Renal cortical epithelial cell (primary cell): ENCODE measurements at regions not wholly inside any gene's neighbourhood (a gene's known extent, or its start where the extent isn't known, plus 50 kb on each side); places are given as distances from the start of the nearest gene placed in this dataset.
"Not testable (repeated sequence)": the region's sequence is repeated elsewhere in the genome, so short reads cannot be mapped to it uniquely, and the experiment has no call there.

Source experiments
- DNase-seq: peaks from one replicate; pipeline ENCODE4 v3.0.0-alpha.2; 2011; ENCODE audit warnings: low read depth

GRCh38 chr12:93978553-93978952 lies 169.8 kb upstream of the PLXNC1 start:
- peak; percentile 89 for DNase-seq

DNA sequence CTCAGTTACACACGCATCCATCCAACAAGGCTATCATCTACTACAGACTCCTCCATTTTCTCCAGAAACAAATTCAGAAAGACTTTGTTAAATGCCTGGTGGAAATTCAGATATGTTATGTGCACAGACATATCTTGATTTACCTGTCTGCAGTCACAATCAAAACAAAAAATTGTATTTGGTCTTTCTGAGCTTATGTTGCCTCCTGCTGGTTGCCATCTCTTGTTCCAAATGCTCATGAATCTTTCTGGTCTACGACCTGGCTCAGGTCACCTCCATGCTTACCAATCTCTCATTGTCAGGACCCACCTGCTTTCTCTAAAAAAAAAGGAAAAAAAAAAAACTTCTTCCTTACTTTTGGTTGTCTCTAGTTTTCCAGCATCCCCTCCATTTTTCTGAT lies 169.2 kb upstream of the PLXNC1 start:
- DNase-seq, result peak; percentile 49

DNA sequence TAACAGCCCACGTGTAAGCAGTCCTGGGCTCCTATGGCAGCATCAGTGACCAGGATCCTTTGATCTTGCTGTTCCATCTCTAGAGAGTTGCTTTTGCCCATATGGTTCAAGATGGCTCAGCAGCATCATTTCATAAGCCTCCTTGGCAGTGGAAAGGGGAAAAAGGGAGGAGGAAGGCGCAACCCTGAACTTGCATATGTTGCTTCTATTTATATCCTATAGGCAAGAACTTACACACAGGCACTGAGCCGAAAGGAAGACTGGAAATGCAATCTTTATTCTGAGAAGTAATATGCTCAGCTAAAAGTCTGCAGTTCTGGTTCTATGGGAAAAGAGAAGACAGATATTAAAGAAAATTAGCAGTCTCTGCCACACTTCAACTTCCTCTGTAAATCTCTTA lies 167.7 kb upstream of the PLXNC1 start:
- no peak for DNase-seq

DNA sequence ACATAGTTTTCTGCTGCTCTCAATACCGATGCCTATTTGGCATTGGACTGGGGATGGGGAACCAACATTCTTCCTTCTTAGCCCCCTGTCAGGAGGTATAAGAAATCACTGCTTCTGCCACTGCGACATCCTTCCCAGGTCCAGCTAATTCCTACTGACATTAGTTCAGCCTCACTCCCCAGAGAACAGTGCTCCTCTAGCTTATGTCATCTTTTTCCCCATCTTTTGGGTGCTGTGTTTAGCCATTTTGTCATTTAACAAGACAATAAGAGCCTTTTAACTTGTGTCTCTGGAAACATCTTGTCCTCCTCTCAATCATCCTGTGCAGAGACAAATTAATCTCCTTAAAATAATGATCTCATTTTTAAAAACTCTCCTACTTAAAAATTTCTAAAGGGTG lies 167.0 kb upstream of the PLXNC1 start:
- no peak for DNase-seq

GRCh38 chr12:93982771-93983315 lies 165.5 kb upstream of the PLXNC1 start:
- peak; percentile 77 for DNase-seq

DNA sequence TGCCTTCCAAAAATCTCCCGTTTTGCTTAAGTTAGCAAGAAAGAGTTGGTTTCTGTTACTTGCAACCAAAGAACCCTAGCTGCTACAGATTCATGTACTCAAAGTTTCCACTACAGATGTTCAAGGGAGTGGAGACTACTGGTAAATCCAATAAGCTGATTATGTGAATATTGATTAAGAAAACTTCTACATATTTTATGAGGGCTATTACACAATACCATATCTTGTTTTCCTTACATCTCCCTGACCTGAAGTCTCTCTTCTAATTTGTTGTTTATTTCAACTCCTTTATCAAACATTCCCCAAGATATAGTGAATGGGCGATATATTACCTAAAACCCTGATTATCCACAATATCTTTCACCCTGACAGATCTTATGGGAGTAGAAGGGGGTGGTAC lies 164.4 kb upstream of the PLXNC1 start:
- no peak for DNase-seq

GRCh38 chr12:93989949-93990348 lies 158.4 kb upstream of the PLXNC1 start:
- DNase-seq, result no peak

GRCh38 chr12:93990832-93991803 lies 157.3 kb upstream of the PLXNC1 start:
- DNase-seq, result peak; percentile 33

- DNase-seq, result no peak
Observed at GRCh38 chr12:93991829-93992461, 156.4 kb upstream of the PLXNC1 start.

- DNase-seq, result no peak
Observed at GRCh38 chr12:93994721-93995120, 153.7 kb upstream of the PLXNC1 start.

DNA sequence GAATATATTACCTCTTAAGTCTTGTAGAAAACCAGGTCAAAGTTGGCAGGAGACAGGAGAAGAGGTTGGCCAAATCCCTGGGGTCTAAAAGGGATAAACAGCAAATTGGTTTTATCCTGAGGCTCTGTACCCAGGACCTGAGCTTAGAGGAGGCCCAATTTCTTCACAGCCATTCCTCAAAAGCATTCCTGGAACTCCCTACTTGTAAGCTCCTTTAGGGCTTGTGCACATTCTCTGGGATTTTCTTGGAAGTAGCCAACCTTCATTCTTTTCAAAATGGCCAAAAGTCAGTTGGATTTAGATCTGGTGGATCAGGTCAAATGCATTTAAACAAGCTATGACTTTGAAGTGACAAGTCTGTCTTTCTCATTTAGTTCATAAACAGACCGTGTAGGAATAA lies 152.1 kb upstream of the PLXNC1 start:
- DNase-seq, result no peak

GRCh38 chr12:94001691-94002090 lies 146.7 kb upstream of the PLXNC1 start:
- DNase-seq, result no peak

GRCh38 chr12:94002925-94003324 lies 145.5 kb upstream of the PLXNC1 start:
- not testable (repeated sequence) for DNase-seq

DNA sequence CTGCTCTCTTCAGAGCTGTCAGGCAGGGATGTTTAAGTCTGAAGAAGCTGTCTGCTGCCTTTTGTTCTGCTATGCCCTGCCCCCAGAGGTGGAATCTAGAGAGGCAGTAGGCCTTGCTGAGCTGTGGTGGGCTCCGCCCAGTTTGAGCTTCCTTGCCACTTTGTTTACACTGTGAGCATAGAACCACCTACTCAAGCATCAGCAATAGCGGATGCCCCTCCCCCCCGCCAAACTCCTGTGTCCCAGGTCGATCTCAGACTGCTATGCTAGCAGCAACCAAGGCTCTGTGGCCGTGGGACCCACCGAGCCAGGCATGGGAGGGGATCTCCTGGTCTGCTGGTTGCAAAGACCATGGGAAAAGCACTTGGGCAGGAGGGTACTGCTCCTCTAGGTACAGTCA lies 140.5 kb upstream of the PLXNC1 start:
- DNase-seq, result not testable (repeated sequence)

GRCh38 chr12:94010307-94010706 lies 138.1 kb upstream of the PLXNC1 start:
- DNase-seq, result no peak

DNA sequence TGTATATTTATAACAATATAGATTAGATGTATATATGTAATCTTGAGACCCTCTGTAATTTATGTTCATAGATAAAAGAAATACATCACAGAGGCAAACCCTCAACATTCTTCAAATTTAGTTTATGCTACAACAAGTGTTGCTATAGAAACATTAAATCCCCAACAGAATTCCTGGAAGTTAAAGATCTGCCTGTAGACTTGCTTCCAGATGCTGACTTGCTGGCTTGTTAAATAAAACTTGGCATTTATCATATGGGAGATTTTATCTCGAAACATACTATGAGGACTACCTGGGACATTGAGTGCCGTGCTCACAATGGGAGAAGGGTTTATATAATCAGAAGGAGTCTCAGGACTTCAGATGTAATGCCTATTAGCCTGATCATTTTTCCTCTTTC lies 136.3 kb upstream of the PLXNC1 start:
- no peak for DNase-seq

DNA sequence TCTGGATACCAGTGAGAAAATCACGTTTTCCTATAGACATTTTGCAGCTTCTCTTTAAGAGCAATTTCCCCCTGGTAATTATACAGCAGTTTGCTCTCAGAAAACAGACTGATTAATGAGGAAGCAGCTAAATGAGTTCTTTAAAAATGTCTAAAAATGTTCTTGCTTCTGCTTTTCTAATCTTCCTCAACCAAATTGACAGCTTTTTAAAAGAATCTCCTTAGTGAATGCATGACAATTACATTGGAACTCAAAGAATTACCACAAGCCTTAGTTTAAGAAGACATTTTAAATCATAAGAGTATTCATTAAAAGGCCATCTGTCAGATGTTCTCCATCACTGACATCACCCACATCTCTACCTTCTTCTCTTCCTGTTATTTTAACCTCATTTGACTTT lies 135.8 kb upstream of the PLXNC1 start:
- no peak for DNase-seq

DNA sequence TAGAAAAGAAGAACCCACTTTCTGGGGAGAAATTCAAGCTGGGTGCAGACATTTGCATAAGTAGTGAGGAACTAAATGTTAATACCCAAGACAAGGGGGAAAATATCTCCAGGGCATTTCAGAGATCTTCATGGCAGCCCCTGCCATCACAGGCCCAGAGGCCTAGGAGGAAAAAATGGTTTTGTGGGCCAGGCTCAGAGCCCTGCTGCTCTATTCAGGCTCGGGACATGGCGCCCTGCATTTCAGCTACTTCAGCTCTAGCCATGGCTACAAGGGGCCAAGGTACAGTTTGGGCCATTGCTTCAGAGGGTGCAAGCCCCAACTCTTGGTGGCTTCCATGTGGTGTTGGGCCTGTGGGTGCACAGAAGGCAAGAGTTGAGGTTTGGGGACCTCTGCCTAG lies 131.1 kb upstream of the PLXNC1 start:
- DNase-seq, result not testable (repeated sequence)

GRCh38 chr12:94020335-94020734 lies 128.0 kb upstream of the PLXNC1 start:
- no peak for DNase-seq

GRCh38 chr12:94023879-94024278 lies 124.5 kb upstream of the PLXNC1 start:
- no peak for DNase-seq

- DNase-seq, result no peak
Observed at GRCh38 chr12:94025068-94025467, 123.3 kb upstream of the PLXNC1 start.

GRCh38 chr12:94025756-94026155 lies 122.6 kb upstream of the PLXNC1 start:
- no peak for DNase-seq

DNA sequence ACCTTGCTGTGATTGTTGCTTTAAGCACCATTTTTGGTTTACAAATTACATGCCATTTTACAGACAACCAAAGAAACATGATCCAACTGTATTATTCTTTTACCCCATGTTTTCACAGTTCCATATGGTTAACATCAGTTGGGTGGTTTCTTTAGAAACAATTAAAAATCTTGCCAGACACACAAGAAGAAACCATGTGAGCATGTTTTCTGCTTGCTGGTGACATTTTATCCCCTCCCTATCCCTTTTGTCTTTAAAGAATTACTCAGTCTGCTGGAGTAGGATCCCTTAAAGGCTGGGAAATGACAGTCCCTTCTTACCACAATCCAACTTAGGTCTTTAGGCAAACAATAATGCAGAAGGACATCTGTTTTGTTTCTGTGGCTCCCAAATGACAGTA lies 121.8 kb upstream of the PLXNC1 start:
- no peak for DNase-seq
